ENCODE measurements at regions not wholly inside any gene's neighbourhood (a gene's known extent, or its start where the extent isn't known, plus 50 kb on each side); places are given as distances from the start of the nearest gene placed in this dataset.

DNA sequence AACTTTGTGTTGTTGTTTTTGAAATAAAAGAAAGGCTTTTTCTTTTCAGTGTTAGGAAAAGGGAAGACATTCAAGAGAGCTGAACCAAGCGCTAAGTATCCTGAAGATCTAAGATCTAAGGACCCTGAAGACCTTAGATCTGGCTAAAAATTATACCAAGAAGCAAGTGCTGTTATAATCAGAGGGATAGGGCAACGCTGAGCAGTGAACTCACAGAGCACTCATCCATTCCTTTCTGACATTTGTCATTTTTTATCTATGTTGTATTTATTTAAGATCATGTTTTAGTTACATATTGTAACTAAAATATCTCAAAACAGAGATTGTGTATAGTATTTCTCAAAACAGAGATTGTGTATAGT, 60.5 kb upstream of the FAM216B start:
- no peak for DNase-seq (ENCODE audit: low read depth)

GRCh38 chr13:42722883-42723539, 58.4 kb upstream of the FAM216B start:
- DNase-seq (ENCODE audit: low read depth) = no peak

DNA sequence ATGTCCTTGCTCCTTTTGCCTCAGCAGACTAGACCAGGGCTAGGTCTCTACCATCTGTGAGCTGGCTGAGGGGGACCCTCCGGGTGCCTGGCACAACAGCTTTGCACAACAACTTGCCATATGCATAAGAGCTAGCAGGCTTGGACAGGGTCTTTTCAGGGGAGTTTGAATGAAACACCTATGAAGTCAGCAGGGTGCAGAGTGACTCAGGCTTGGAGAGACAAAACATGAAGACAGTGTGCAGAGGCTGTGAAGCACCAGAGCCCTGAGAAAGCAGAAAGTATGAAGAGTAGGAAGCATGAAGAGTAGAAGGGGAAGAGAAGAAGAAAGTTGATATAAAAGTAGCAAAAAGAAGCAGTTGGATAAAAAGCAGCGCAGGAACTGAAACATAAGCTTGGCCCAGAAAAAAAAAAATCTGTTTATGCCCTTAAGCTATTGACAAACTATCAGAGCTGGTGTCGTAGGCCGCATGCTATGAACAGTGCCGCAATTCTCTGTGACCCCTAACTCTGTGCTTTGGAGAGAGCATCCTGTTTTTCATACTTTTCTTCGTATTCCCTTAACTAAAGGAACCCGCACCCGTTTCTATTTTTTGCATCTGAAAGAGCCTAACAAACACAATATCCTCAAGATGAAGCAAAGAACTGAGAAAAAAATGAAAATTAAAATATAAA, 52.7 kb upstream of the FAM216B start:
- DNase-seq (ENCODE audit: low read depth) = no peak

DNA sequence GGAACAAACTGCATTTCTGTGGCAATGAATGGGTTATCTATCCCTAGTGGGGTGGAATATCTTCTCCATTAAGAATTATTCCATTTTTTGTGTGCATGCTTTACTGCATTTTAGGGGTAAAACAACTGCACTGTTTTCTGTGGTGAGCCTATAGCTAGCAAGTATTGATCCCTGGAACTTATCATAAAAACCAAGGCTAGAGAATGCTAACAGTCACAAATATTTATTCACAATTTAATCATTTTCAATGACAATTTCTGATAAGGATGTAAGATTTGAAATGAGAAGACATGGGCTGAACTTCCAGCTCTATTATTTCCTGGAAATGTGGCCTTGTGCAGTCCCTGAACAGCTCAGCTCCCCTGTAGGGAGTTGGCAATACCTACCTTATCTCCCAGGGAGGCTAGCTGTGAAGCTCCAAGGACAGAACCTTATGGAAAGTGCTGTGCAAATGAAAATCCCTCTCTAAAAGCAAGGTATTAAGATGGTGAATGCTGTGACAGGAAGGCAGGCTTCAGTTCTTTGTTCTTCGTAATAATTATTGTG, 51.5 kb upstream of the FAM216B start:
- no peak for DNase-seq (ENCODE audit: low read depth)
